ENCODE measurements at regions not wholly inside any gene's neighbourhood (a gene's known extent, or its start where the extent isn't known, plus 50 kb on each side); places are given as distances from the start of the nearest gene placed in this dataset.

DNA sequence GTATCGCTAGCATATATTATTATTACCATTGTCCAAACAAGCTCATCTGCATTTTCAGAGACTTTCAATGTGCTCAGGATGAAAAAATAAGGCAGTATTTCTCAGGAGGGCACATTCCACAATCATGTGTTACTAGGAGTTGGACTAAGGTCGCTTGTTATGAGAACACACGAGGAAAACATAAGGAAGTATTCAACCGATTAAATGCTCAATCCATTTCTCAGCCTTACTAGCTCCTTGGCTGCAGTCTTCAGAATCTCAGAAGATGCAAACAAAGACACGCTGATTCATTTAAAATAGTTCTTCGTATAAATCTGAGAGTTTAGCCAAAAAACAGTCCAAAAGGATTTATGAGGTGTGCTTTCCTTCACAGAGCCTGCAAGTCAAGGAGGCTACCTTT, 82.0 kb upstream of the JAK1 start:
- no peak for TF ChIP-seq YY1 (IDR thresholded peaks at IDR 0.05; ENCODE audit: insufficient read depth, insufficient read length)
- no peak for TF ChIP-seq ZNF274 (IDR thresholded peaks at IDR 0.05; ENCODE audit: low read depth, low read length)
- no peak for TF ChIP-seq SUZ12 (IDR thresholded peaks at IDR 0.05; ENCODE audit: extremely low read depth, insufficient read depth, insufficient read length)

Data from NT2/D1 (cell line).